Thoracic aorta (tissue), 2 donors: ENCODE measurements at regions not wholly inside any gene's neighbourhood (a gene's known extent, or its start where the extent isn't known, plus 50 kb on each side); places are given as distances from the start of the nearest gene placed in this dataset.

ENCODE experiments used
- ATAC-seq: fragments of 150-250 bp; one replicate; pipeline ENCODE4 v1.8.0; 2017; ENCODE audit warnings: low read depth; ENCODE audit not compliant: insufficient number of reproducible peaks, low FRiP score
- DNase-seq: peaks from one replicate; pipeline ENCODE4 v3.0.0-alpha.2; 2020; ENCODE audit warnings: low spot score
- H3K27ac ChIP-seq, 2 donors: fragments of 200-600 bp; sonication (generic); 1 replicate in 1 of 2; 2 replicates in 1 of 2; pipeline ENCODE4 v1.5.1; 2016; ENCODE audit warnings: mild to moderate bottlenecking in 2 of 2, moderate library complexity in 2 of 2
- H3K27me3 ChIP-seq: fragments of 200-600 bp; sonication (generic); replicated peaks from 2 replicates; pipeline ENCODE4 v1.6.0; 2016; ENCODE audit warnings: mild to moderate bottlenecking; ENCODE audit not compliant: insufficient read depth
- H3K36me3 ChIP-seq: fragments of 200-600 bp; sonication (generic); one replicate; pipeline ENCODE4 v1.5.1; 2016
- H3K4me1 ChIP-seq, 2 donors: fragments of 200-600 bp; sonication (generic); 1 replicate in 1 of 2; 2 replicates in 1 of 2; pipeline versions ENCODE4 v1.5.1 to v1.6.0; 2016; ENCODE audit warnings: low read depth in 2 of 2, mild to moderate bottlenecking in 1 of 2; ENCODE audit not compliant: control insufficient read depth in 1 of 2
- H3K4me3 ChIP-seq: fragments of 200-600 bp; sonication (generic); 2 replicates; pipeline ENCODE4 v1.5.1; 2016; ENCODE audit warnings: mild to moderate bottlenecking
- H3K9me3 ChIP-seq: fragments of 200-600 bp; sonication (generic); 2 replicates; pipeline ENCODE4 v1.5.1; 2016
- TF ChIP-seq, protein P1 (sequence below): fragments of 200-600 bp; sonication (generic); IDR thresholded peaks from one replicate; pipeline ENCODE4 v1.5.1; 2019; ENCODE audit warnings: antibody characterized with exemption

DNA sequence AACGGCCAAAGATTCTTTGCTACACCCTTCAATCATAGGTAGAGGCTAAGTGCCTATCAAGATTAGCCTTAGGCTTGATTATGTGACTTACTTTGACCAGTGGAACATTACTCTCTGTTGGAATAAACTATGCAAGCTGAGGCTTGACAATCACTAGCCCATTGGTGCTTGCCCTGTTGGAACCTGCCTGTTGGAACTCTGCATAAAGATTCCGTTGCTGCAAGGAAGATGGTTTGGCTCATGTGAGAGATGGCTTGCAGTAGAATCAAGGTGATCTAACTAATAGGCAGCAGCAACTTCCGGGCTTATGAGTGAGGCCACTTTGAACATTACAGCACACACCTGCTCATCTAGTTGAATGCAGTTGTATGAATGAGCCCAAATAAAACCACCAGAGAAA lies 227.7 kb upstream of the TSHZ2 start:
- no peak overlapping the region for H3K27ac ChIP-seq
- H3K4me3 ChIP-seq = no peak overlapping the region
- no peaks in the 10 kb centered on the region for H3K9me3 ChIP-seq
- H3K27me3 ChIP-seq = no peaks in the 10 kb centered on the region
- H3K36me3 ChIP-seq = no peaks in the 10 kb centered on the region
- no peak for DNase-seq
- TF ChIP-seq, protein P1, sequence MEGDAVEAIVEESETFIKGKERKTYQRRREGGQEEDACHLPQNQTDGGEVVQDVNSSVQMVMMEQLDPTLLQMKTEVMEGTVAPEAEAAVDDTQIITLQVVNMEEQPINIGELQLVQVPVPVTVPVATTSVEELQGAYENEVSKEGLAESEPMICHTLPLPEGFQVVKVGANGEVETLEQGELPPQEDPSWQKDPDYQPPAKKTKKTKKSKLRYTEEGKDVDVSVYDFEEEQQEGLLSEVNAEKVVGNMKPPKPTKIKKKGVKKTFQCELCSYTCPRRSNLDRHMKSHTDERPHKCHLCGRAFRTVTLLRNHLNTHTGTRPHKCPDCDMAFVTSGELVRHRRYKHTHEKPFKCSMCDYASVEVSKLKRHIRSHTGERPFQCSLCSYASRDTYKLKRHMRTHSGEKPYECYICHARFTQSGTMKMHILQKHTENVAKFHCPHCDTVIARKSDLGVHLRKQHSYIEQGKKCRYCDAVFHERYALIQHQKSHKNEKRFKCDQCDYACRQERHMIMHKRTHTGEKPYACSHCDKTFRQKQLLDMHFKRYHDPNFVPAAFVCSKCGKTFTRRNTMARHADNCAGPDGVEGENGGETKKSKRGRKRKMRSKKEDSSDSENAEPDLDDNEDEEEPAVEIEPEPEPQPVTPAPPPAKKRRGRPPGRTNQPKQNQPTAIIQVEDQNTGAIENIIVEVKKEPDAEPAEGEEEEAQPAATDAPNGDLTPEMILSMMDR = no peak
- H3K4me1 ChIP-seq = no peaks in the 10 kb centered on the region
- ATAC-seq = no peak

DNA sequence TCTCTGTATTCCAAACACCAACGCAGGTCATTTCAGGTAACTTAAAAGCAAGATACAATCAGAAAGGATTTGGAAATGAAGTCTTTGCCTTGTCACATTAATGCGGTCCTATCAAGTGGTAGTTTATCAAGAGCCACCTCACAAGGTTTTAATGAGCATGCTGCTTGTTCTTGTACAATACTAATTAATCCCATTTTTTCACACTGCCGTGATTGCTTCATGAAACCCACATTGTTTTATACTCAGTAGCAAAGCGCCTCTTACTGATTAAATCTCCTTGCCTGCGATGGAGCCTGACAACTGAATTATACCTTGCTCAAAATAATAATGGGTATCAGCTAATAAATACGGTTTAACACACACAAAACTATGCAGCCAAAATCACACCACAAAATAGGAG lies 234.1 kb upstream of the TSHZ2 start:
- Histone ChIP-seq H3K27ac (no peak overlapping the region), H3K9me3 (no peaks in the 10 kb centered on the region), H3K4me3 (no peak overlapping the region), H3K4me1 (no peaks in the 10 kb centered on the region), H3K27me3 (no peaks in the 10 kb centered on the region), H3K36me3 (no peaks in the 10 kb centered on the region)
- ATAC-seq = no peak
- no peak for DNase-seq
- TF ChIP-seq, protein P1 = no peak

DNA sequence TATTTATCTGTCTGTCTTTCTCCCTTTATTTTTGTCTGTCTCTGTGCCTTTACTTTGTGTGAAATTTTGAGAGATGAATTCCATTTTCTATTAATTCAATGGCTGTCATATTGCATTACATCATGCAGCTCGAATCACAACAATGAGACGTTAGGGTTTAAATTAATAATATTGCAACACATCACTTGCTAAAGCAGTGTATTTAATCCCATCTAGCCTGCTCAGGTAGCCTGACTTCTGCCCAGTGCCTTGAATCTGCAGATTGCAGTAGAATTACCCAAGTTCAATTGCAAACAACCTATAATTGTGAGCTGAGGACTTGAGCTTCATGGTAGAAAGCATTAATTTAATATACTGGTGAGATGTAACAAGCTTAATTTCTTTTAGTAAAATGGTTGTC lies 235.7 kb upstream of the TSHZ2 start:
- no peaks in the 10 kb centered on the region for H3K36me3 ChIP-seq
- ATAC-seq (no peak), DNase-seq (no peak)
- H3K4me3 ChIP-seq = no peak overlapping the region
- H3K27ac ChIP-seq = no peak overlapping the region
- TF ChIP-seq, protein P1 = no peak
- no peaks in the 10 kb centered on the region for H3K4me1 ChIP-seq
- no peaks in the 10 kb centered on the region for H3K9me3 ChIP-seq
- no peaks in the 10 kb centered on the region for H3K27me3 ChIP-seq

DNA sequence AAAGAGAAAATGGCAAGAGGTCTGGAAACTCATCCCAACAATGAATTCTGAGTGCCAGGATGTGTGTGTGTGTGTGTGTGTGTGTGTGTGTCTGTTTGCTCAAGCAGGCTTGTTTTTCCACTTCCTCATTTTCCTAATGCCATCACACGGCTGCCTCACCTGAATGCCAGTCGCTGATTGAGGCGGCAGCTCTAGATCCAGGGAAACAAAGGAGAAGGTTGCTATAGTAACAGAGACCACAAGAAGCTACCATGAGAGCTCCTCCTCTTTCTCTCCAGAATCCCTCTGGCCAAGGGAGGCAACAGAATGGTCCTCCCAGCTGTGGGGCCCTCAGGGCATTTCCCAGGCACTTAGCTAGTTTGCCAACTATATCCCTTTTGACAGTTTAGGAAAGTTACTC lies 241.1 kb upstream of the TSHZ2 start:
- no peaks in the 10 kb centered on the region for H3K9me3 ChIP-seq
- TF ChIP-seq, protein P1 = no peak
- DNase-seq (no peak), ATAC-seq (no peak)
- H3K4me3 ChIP-seq = no peak overlapping the region
- H3K36me3 ChIP-seq = no peaks in the 10 kb centered on the region
- no peak overlapping the region for H3K27ac ChIP-seq
- H3K4me1 ChIP-seq = no peaks in the 10 kb centered on the region
- H3K27me3 ChIP-seq = no peaks in the 10 kb centered on the region

DNA sequence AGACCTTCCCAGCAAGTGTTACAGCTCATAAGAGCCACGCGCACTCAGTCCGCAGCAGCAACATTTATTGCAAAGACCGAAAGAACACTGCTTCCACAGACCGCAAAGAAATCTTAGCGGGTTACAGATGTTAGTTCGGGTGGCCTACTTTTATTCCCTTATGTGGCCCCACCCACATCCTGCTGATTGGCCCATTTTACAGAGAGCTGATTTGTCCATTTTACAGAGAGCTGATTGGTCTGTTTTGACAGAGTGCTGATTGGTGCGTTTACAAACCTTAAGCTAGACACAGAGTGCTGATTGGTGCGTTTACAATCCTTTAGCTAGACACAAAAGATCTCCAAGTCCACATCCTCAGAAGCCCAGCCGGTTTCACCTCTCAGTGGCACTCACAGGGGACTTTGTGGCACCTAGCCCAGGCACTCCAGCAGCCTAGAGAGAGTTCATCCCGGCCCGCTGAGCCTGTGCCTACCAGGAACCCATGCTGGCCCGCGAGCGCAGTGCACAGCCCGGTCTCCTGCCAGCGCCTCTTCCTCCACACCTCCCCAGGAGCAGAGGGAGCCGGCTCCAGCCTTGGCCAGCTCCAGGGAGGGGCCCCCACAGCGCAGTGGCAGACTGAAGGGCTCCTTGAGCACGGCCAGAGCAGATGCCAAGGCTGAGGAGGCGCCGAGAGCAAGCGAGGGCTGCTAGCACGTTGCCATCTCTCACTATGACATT lies 244.3 kb upstream of the TSHZ2 start:
- no peak for ATAC-seq
- no peak for DNase-seq
- Histone ChIP-seq H3K4me1 (no peaks in the 10 kb centered on the region), H3K27ac (no peak overlapping the region), H3K4me3 (no peak overlapping the region), H3K27me3 (no peaks in the 10 kb centered on the region), H3K9me3 (no peaks in the 10 kb centered on the region), H3K36me3 (no peaks in the 10 kb centered on the region)
- TF ChIP-seq, protein P1 = no peak
